ENCODE measurements at regions not wholly inside any gene's neighbourhood (a gene's known extent, or its start where the extent isn't known, plus 50 kb on each side); places are given as distances from the start of the nearest gene placed in this dataset.

DNA sequence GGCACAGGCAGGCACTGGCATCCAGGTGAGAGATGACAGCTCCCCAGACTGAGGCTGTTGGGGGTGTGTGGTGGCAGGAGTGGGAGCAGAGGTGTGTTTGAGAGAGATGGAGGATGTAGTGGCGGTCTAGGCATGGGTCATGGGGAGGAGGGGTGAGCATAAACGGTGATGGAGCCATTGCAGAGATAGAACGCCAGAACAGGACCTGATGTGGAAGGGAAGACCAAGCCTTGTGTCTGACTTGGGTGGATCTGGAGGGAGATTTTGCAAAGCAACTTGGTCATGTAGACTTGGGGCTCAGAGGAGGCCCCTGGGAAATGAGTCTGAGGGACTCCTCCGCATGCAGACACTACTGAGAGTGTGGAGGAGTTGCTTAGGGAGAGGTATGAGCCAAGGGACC is 50.0 kb upstream of the CLDN5 start:
- DNase-seq, result no peak

DNA sequence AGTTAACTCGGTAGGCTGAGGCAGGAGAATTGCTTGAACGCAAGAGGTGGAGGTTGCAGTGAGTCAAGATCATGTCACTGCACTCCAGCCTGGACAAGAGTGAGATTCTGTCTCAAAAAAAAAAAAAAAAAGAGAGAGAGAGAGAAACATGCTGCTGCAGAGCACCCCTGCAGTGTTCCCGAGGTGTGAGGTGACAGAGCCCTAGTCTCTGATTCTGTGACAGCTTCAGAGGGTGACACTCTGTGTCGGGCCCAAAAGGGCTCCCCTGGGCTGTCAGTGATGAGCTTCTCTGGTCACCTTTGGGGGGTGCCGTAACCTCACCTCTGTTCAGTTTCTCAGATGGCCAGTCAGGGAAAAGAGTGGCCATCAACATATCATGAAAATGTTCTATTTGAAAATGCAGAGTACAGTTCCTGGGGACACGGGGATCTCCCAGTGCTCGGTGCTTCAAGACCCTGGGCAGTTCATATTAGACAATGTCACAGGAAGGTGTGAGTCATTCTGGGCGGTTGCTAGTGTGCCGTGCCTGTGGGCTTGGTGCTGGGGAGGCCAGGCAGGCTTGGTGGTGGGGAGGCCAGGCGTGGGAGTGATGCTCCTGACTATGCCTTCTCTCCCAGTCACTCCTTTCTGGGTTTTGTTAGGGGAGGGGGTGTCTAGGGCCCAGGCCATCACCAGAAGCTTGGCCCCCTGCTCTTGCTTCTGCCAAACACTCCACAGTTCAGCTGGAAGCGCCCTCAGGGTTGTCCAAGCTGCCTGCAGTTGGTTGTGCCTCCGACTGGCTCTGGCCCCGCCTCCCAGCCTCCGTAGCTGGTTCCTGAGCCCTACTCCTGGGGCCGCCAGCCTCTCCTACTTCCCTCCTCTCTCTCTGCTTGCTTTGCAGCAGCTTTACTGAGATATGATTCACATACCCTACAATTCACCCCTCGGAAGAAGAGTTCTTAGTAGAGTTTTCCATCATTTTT is 52.5 kb upstream of the CLDN5 start:
- DNase-seq, result peak; percentile 79 to 82

DNA sequence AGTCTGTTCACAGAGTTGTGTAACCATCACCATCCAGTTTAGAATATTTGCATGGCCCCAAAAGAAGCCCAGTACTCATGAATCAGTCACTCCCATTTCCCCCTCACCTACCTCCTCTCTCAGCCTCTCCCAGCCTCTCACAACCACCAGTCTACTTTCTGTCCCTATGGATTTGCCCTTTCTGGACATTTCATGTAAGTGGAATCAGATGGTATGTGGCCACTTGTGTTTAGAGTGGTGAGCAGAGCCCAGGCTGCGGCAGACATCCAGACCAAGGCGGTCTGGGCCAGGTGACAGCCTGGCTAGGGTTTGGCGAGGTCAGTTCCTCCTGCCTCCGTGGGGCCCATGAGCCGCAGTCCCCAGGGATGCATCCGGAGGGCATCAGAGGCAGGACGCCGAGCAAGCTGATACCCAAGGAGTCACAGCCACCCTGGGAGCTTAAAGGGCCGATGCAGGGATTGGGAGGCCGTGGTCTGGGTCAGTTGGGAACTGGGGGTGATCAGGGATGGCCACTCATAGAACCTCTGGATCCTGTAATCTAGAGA is 53.3 kb upstream of the CLDN5 start:
- DNase-seq, result no peak

DNA sequence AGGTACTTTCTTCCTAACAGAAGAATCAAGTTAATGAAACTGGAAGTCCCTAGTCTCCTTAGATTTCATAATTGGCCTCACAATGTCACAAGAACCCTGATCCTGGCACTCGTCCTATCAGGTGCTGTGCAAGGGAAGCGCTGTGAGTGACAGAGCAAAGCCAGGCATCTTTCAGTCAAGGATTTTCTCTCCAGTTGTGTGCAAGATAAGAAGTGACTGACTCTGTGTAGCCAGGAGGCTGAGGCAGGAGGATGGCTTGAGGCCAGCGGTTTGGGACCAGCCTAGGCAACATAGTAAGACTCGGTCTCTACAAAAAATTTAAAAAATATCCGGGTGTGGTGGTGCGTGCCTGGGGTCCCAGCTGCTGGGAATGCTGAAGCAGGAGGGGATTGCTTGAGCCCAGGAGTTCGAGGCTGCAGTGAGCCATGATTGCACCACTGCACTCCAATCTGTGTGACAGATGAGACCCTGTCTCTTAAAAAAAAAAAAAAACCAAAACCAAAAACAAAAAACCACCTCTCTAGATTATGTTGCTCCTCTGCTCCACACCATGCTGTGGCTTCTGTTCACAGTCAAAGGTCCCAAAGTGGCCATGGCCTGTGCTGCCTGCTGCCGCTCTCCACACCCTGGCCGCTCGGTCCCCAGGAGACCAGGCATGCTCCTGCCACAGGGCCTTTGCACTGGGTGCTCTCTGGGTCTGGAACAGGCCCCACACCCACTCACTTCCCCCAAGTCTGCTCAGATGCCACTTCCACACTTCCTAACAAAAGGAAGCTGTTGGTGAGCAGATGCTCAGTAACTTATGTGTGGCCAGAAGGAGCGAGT is 54.2 kb upstream of the CLDN5 start:
- DNase-seq, result no peak

DNA sequence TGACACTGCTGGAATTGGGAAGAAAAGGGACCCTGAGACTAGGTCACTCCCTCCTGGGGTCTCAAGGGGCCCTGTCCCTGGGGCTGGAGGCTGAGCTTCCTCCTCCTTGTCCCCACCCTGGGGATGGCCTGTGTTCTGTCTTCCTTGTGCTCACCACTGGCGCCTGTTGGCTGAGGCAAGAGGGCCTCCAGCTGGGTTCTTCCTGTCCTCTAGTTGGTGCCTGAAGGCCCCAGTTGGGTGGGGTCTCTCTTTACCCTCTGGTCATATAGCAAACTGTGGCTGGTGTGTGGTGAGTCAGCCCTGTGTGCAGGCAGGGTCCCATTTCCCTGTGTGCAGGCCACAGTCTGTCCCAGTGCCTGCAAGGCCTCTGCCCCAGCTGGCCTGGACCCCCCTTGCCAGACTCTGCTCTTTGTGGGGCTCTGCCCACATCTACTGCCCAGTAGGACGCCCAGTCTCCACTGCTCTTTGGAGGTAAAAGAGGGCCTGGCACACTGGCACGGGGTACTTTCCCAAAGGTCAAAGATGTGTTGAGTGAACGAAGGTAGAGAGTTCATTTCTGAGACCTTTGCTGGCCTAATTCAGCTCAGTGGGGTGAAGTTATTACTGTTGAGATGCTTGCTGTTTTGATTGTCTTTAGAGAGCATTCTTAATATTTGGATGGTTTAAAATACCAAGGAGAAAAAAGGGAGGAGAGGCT is 55.1 kb upstream of the CLDN5 start:
- DNase-seq, result peak; percentile 29 to 41

DNA sequence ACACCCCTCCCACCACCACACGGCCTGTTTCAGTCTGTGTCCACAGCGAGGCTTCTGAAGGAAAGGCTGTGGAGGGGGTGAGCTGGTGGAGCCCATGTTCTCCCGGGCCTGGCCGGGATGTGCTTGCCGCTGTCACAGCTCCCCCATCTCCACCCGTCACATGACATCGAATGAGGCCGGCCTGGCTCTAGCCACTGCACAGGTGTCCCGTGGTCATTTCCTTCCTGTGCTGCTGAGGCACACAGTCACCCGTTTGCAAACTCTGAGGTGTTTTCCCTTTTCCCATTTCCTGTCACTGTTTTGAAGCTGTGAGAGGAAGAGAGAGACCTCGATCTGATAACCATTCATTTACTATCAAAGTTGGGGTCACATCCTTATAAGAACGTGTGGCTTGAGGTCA is 55.7 kb upstream of the CLDN5 start:
- DNase-seq, result peak; percentile 38 to 54

DNA sequence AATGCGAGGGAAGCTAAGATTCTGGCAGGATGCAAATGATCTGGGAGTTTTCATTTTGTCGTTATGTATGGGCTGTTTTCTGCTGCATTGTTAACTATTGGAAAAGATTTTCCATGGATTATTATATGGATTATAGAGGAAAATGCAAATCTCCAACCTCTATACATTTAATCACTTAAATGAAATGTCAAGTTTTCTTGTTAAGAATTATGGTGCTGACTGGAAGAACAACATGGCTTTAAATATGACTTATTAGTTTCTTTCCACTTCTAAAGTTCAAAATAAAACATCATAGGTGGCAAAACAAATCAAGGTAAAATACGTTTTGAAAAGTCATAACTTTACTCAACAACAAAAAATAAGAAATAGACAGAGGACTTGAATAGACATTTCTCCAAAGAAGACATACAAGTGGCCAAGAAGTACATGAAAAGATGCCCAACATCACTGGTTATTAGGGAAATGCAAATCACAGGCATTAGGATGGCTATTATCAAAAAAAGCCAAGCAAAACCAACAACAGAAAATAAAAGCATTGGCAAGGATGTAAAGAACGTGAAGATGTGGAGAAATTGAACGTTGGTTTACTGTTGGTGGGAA is 56.2 kb upstream of the CLDN5 start:
- no peak for DNase-seq

DNA sequence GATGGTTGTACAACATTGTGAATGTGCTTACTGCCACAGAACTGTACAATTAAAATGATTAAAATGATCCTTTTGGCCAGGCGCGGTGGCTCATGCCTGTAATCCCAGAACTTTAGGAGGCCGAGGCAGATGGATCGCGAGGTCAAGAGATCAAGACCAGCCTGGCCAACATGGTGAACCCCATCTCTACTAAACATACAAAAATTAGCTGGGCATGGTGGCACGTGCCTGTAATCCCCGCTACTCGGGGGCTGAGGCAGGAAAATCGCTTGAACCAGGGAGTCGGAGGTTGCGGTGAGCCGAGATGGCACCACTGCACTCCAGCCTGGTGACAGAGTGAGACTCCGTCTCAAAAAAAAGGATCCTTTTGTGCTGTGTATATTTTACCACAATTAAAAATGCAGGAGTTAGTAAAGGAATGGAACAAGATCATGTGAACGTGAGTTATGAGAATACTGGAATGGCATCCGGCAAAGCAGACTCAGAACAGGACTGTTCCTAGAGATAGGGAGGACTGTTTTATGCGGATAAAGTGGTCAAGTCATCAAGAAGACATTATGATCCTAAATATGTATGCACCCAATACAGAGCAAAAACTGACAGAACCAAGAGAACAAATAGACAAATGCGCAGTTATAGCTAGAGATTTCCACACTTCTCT is 58.0 kb upstream of the CLDN5 start:
- DNase-seq, result no peak

DNA sequence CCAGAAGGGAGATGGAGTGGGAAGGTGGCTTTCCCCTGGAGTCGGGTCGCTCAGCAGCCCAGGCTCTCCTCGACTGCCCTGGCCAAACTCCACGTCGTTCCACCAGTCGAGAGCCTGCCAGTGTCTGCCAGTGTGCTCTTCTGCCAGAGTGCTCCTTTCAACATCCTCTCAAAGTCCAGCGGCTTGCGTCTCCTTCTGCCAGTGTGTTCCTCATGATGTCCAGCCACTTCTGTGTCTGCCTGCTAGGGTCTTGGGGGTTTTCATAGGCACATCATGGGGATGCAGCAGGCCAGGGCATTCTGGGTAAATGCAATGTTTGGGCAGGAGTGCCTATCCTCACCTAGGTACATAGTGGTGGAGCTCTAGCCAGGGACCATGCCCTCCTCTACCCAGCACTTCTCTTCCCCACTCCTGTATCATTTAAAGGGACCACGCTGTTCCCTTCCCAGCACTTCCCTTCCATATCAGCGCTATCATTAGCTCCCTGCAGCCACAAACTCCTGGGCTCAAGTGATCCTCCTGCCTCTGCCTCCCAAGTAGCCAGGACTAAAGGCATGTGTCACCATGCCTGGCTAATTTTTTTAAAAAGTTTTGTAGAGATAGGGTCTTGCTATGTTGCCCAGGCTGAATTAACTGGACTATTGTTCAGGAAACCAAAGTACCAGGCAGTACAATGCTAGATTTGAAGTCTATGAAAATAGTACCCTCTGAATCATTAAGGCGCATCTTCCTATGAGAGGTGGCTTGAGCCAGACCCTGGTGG is 62.9 kb upstream of the CLDN5 start:
- no peak for DNase-seq

DNA sequence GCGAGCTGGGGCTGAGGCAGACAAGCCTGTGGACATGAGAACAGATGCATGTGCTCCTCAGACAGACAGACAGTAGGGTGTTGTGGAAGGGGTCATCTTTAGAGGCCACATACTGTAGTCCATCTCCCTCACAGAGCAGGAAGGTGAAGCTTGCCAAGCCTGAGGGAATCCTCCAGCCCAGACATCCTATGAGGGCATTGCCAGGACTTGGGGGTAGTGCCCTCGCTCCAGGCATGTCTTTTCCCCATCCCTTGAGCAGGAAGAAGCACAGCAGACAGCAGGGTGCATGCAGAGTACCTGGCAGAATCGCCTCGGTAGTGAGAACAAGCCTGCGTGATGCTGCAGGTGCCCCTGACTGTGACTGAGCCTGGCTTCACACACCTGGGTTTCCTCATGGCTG is 66.5 kb upstream of the CLDN5 start:
- no peak for DNase-seq

DNA sequence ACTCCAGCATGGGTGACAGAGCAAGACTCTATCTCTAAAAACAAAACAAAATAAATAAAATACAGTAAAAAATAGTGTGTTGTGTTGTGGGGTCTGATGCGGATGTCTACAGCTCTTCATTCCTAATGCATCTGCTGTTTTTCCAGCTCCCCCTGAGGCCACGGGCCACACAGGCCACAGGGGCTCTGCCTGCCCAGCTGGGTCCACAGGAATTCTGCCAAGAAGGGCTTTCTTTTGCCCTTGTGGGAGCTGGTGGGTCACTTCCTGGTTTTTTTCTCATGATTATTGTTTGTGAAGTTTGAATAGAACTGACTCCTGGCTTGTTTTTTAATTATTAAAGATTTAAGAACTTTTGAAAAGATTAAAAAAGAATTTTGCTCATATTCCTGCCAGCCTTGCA is 67.4 kb upstream of the CLDN5 start:
- no peak for DNase-seq

DNA sequence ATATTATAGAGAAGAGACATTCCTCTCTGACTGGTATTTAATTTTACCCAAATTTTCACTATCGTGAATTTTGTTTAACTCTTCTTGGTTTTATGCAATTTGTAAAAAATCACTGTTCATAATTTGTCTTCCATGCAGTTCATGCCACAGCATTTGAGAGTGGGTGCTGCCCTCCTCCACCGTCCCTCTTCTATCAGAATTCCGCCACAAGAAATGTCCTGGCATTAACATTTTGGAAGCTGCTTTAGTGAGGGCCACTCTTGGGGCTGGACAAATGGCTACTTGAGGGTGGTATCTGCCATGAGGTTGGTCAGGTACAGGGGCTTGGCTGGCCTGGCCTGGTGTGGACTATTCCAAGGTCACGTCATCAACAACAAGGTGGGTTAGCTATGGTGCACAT is 68.3 kb upstream of the CLDN5 start:
- no peak for DNase-seq

DNA sequence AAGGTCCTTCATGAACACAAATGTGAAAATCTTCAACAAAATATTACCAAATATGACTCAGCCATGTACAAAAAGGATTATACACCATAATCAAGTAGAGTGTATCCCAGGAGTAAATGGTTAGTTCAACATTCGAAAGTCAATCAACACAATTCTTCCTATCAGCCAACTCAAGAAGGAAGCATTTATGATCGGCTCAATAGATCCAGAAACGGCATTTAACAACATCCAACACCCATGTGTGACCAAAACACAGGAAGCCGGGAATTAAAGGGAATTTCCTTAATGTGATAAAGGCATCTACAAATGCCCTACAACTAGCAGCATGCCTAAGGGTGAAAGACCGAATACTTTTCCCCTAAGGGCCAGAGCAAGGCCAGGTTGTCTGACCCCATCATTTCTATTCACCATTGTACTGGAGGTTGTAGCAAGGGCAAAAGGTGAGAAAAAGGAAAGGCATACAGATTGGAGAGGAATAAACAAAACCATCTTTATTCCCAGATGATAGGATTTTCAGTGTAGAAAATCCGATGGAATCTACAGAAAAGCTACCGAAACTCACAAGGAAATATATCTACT is 69.9 kb upstream of the CLDN5 start:
- no peak for DNase-seq

DNA sequence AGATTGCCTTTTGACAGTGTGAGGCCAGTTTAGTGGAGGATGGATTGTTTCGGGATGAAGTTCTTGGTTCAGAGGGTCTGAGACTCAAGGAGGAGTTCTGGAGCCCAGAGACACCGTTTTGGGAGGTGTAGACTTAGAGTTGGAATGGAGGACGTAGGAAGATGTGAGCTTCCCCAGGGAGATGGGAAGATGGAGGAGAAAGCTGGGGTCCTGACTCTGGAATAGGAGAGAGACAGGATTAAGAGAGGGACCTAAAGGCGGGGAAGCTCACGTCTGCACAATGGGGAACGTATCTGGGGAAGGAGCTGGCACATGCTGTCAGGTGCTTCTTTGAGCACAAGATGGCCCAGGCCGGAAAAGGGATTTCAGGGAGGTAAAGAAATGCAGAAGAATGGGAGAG is 71.3 kb upstream of the CLDN5 start:
- DNase-seq, result no peak

DNA sequence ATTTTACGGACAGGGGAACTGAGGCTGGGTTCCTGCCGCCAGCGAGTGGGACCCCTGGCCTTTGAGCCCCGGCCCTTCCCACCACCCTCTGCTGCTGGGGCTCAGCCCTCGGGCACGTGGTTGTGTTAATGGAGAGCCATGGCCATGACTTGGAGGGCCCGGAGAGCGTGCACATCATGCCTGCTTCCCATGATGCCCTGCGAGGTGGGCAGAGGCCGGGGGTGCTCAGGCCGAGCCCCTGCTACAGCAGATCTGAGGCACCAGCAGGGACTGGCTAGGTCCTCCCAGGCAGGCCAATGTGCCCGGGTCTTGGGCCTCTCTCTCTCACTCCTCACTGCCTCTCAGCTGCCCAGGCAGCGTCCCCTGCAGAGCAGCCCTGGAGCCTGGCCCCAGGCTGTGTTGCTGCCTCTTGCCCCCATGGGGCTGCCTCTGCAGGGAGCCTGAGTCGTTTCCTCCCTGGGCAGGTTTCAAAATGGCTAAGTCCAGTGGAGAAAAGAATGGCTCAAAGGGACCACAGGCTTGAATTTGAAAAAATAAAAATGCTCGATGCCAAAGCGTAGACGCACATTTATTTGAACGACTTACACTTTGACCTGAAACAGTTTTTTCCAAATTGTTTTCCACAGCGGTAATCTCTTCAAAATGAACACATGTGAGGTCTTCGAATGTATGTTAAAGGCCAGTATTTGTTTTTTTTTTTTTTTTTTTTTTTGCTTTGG is 72.6 kb upstream of the CLDN5 start:
- peak in 1 of 2 experiments; percentile 39 for DNase-seq

DNA sequence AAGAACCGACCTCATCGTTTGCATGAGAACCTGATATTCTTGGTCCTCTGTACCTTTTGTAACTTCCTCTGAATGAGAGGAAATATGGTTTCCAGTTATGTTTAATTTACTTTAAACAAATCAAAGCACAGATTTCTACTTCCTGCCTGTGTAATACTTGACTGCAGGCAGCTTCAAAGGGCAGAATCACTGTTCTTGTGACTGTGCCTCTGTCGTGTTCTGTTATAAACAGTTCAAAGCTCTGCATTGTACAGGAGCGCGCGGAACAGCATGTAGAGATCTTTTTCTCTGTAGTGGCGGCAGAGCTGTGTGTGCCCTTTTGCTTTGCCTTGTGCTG is 73.2 kb upstream of the CLDN5 start:
- peak in 1 of 2 experiments; percentile 31 for DNase-seq

DNA sequence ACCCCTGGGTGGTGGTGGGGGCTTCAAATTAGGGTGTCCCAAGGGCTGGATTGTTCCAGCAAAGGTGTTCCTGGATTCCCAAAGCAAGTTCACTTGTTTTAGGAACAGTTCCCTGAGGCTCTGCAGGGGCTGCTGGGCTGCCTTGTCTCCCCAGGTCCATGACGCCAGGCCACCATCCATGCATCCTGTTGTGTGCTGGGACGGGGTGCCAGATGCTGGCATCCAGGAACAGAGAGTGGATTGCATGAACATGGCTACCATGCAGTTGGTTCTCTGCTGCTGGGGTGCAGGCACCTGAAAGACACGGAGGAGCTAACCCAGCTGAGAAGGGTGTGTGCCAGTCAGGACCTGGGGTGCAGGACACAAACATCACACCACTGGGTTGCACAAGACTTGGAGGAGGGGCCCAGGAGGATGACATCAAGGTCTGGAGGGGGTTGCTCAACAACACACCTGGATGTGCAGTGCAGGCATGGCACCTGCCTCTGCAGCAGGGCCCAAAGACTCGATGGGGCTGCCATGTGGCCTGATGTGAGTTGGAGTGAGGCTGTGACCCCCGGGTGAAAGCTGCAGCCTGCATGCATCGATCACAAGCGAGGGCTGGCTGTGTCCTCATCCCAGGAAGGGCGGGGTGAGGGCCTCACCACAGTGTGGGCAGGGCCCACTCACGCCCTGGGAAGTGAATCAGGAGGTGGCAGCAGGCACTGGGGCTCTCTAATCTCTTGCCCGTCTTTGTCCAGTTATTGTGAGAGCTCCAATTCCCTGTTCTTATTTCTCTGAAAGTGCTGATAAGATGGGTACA is 74.0 kb upstream of the CLDN5 start:
- peak in 1 of 2 experiments; percentile 46 for DNase-seq

DNA sequence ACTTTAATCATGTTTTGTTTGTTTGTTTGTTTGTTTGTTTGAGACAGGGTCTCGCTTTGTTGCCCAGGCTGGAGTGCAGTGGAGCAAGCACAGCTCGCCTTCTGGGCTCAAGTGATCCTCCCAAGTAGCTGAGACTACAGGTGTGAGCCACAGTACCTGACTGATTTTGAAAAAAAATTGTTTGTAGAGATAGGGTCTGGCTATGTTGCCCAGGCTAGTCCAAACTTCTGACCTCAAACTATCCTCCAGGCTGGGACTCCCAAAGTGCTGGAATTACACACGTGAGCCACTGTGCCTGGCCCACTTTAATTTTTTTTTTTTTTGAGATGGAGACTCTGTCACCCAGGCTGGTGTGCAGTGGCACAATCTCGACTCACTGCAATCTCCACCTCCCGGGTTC is 74.8 kb upstream of the CLDN5 start:
- DNase-seq, result no peak

DNA sequence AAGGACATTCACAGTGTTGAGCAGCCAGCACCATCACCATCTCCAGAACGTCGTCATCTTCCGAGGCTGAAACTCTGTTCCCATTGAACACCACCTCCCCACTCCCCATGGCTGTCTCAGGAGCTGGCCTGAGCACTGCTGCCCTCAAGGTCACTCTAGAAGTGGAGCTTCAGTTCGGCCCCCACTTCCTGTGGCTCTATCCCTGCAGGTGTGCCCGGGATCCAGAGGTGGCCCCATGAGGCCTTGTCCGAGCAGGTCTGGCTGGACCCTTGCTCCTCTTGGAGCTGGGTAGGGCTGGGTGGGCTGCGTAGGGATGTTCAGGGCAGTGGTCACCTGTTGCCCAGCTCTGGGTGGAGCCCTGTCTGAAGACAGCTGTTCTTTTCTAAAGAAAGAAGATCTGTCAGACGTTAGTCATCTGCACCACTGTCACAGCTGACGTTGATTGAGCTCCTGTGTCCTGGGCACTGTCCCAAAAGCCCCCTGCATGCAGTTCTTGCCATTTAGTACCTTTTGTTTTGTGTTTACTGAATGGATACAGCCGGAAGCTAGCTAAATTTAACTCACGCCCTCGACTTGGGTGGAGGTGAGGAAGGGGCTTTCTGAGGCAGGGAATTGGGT is 75.5 kb upstream of the CLDN5 start:
- no peak for DNase-seq
